ENCODE measurements at regions not wholly inside any gene's neighbourhood (a gene's known extent, or its start where the extent isn't known, plus 50 kb on each side); places are given as distances from the start of the nearest gene placed in this dataset.

DNA sequence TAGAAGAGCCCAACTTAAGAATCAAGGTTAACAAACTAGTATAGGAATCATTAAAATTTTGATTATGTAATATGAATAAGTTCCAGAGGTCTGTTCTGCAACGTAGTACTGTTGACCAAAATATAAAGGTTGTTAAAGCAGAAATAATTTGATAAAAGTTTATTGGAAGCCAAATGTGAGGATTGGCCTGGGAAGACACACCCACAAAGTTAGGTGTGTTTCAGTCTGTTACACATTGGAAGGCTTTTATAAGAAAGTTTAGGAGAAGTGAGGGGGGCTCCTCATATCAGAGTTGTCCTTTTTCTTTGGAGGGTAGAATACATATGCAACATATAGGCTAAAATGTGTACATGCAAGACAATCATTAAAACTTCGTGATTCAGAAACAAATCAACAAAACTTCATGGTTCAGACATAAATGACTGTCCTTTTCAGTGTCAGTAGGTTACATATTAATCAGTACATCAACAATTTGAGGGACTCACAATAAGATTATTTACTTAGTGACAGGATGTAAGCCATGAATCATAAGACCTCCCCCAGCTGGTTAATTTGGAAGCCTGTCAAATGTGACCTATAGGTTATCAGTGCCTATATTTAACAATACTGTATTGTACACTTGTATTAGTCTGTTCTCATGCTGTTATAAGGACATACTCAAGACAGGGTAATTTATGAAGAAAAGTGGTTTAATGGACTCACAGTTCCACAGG lies 245.0 kb upstream of the B3GALT2 start:
- DNase-seq, result peak; percentile 19

DNA sequence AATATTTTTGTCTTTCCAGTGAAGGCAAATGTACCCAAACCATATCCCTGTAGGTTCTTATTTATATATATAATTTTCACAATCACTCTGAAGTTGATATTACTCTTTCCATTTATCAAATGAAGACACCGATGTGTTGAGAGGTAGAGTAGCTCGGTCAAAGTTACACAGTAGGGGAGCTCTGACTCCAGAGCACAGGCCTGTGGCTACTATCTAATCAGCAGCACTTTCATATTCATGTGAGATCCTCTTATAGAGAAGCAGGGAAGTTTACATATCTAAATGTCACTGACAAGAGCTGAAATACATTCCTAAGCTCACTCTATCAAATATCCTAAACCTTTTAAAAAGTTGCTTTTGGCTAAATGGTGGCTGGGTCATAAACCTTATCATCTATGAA lies 241.1 kb upstream of the B3GALT2 start:
- DNase-seq, result no peak

DNA sequence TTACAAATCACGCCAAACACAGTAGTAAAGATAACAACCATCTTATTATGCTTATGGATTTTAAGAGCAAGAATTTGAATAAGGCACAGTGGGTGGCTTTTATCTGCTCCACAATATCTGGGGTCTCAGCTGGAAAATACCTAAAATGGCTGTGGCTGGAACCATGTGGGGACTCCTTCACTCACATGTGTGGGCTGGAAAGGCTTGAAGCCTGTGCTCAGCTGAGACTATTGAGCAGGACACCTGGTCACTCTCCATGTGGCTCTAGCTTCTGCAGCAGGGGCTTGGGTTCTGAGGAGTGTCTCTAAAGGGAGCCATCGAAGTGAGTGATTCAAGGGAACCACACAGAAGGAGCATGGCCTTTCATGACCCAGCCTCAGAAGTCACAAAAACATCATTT lies 239.6 kb upstream of the B3GALT2 start:
- no peak for DNase-seq

GRCh38 chr1:193421487-193421886 lies 235.1 kb upstream of the B3GALT2 start:
- DNase-seq, result no peak

GRCh38 chr1:193419295-193419694 lies 232.9 kb upstream of the B3GALT2 start:
- DNase-seq, result no peak

DNA sequence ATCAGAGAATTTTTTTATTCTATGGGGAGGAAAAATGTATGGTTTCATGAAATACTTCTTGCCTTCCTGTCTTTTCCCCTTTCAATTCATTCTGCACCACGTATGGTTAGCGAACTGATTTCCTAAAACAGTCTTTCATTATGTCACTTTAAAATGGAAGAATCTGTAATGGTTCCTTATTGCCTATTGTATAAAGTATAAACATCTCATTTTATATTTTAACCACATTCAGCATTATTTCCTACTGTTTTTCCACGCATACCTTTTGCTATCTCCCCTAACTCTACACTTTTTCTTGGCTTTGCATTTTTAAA lies 232.3 kb upstream of the B3GALT2 start:
- no peak for DNase-seq

DNA sequence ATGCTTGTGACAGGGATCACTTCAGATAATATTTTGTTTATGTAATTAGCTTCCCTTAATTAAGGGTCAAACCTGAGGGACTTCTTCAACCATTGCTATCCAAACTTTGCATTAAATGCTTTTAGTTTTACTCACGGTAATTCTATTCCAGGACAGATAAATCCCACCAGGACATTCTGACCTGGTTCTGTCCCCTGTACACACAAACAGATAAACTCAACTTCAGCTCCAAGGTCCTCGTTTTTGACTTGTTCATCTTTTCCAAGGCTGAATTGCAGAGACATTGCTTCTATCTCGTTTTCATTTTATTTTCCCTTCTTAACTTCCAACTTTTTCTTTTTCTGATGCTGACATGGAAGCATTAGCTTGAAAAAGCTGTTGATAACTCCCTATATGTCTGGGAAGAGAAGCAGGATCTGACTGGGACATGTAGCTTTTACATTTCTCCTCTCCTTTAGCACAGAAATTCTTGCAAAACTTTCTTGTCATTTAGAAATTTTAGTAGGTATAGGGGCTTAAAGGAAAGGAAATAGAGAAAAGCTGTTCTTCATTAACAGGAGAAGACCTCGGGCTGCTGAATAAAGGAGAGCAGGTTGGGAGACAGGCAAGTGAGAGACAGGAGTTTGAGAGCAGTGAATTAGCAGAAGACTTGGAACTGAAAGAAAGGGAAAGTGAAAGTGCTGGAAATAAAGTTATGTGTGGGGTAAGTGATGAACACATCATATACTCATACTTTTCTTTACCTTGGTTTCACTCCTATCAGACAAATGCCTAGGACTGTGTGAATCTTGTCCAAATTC lies 231.7 kb upstream of the B3GALT2 start:
- peak; percentile 40 for DNase-seq

DNA sequence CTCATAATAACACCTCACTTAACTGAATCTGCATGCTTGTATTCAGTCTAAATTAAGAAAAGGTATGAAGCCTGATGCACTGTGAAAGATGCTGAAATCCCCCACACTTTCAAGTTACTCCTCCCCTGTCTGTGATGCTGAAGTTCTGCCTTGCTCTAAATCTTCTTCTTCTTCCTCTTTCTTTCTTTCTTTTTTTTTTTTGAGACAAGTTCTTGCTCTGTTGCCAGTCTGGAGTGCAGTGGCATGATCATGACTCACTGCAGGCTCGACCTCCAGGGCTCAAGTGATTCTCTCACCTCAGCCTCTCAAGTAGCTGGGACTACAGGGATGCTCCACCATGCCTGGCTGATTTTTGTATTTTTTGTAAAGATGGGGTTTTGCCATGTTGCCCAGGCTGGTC lies 231.0 kb upstream of the B3GALT2 start:
- DNase-seq, result peak; percentile 29

GRCh38 chr1:193416226-193417024 lies 230.0 kb upstream of the B3GALT2 start:
- no peak for DNase-seq

GRCh38 chr1:193415256-193415655 lies 228.8 kb upstream of the B3GALT2 start:
- no peak for DNase-seq

GRCh38 chr1:193413376-193413775 lies 227.0 kb upstream of the B3GALT2 start:
- no peak for DNase-seq

DNA sequence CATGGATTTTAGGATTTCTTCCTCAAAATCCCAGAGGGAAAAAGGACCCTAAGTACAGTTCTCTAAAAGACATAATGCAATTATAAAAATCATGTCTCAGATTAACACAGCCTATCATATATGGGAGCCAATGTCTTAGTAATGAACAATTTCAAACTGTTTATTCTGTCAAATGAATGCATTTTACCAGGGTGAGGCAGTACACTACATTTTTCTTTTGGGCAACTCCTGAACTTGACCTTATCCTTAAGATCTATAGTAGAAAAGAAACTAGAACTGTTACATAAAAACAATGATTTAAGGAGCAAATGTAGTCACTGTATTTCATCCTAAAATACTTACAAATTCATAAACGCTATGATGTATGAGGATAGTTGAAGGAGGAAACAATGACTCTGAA lies 226.3 kb upstream of the B3GALT2 start:
- no peak for DNase-seq

GRCh38 chr1:193411714-193412113 lies 225.3 kb upstream of the B3GALT2 start:
- DNase-seq, result no peak

- no peak for DNase-seq
These were observed 224.8 kb upstream of the B3GALT2 start for GRCh38 chr1:193411215-193411614.

GRCh38 chr1:193408782-193409293 lies 222.4 kb upstream of the B3GALT2 start:
- peak; percentile 77 for DNase-seq

- peak; percentile 67 for DNase-seq
These were observed 220.5 kb upstream of the B3GALT2 start for GRCh38 chr1:193406901-193407300.

- no peak for DNase-seq
These were observed 217.8 kb upstream of the B3GALT2 start for GRCh38 chr1:193404236-193404635.

GRCh38 chr1:193402977-193403376 lies 216.6 kb upstream of the B3GALT2 start:
- DNase-seq, result no peak

GRCh38 chr1:193402037-193402436 lies 215.6 kb upstream of the B3GALT2 start:
- DNase-seq, result no peak

- no peak for DNase-seq
These were observed 207.9 kb upstream of the B3GALT2 start for GRCh38 chr1:193394336-193394735.

GRCh38 chr1:193392686-193393085 lies 206.3 kb upstream of the B3GALT2 start:
- no peak for DNase-seq

DNA sequence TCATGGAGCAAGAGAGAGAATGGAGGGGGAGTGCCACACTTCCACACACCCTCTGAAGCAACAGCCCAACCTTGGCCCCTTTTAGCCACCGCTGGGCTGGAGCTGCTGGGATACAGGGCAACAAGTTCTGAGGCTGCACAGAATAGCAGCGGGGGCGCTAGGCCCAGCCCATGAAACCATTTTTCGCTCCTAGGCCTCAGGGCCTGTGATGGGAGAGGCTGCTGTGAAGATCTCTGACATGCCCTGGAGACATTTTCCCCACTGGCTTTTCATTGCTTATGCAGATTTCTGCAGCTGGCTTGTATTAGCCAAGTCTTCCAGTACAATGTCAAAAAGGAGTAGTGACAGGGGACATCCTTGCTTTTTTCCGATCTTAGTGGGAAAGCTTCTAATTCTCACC lies 202.3 kb upstream of the B3GALT2 start:
- no peak for DNase-seq

GRCh38 chr1:193388165-193388564 lies 201.8 kb upstream of the B3GALT2 start:
- DNase-seq, result no peak

Measured in fibroblast of skin of back (primary cell).